HG02798 (cell line): ENCODE measurements at regions not wholly inside any gene's neighbourhood (a gene's known extent, or its start where the extent isn't known, plus 50 kb on each side); places are given as distances from the start of the nearest gene placed in this dataset.
"Not testable (repeated sequence)": the region's sequence is repeated elsewhere in the genome, so short reads cannot be mapped to it uniquely, and the experiment has no call there.

Experiments used
- ATAC-seq: cut with Tn5 transposase; IDR thresholded peaks from one replicate; pipeline ENCODE4 v1.9.1; 2021; ENCODE audit warnings: mild to moderate bottlenecking; ENCODE audit not compliant: unreplicated experiment, poor library complexity

- no peak for ATAC-seq
Measured at GRCh38 chrX:9370893-9371292, 94.0 kb upstream of the TBL1X start.

DNA sequence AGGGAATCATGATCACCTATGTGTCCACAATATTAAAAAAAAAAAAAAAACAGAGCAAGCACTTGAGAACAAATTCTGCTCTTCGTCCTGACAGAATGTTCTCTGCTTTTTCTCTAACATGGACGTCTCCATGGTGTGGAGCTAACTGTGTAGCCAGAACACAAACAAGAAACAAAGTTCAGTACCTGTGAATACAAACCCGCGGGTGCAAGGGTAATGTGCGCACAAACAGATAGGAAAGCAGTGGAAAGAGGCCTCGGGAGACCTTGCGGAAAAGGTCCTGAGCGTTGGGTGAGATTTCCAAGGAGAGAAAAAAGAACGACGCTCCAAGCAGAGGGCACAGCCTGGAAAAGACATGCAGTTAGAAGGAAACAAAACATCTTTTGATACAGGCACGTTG, 92.0 kb upstream of the TBL1X start:
- ATAC-seq: no peak

GRCh38 chrX:9373789-9374188, 91.1 kb upstream of the TBL1X start:
- no peak for ATAC-seq

DNA sequence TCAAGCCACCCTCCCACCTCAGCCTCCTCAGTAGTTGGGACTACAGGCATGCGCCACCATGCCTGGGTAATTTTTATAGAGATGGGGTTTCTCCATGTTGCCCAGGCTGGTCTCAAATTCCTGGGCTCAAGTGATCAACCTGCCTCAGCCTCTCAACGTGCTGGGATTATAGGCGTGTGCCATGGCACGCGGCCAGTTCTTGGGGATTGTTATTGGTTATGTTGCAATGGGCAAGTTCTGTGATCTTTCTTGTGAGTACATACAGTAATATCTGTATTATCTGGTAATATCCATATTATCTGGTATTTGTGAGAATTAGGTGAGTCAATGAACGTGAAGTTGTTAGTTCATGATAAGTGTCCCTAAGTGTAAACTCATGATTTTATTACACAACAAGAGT, 90.3 kb upstream of the TBL1X start:
- ATAC-seq: no peak

GRCh38 chrX:9376111-9376510, 88.7 kb upstream of the TBL1X start:
- no peak for ATAC-seq

DNA sequence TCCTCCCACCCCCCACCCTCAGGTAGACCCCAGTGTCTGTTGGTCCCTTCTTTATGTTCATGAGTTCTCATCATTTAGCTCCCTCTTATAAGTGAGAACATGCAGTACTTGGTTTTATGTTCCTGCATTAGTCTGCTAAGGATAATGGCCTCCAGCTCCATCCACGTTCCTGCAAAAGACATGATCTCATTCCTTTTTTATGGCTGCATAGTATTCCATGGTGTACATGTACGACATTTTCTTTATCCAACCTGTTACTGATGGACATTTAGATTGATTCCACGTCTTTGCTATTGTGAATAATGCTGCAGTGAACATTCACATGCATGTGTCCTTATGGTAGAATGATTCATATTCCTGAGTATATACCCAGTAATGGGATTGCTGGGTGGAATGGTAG, 87.6 kb upstream of the TBL1X start:
- ATAC-seq: not testable (repeated sequence)

- ATAC-seq: no peak
Measured at GRCh38 chrX:9378980-9379696, 85.7 kb upstream of the TBL1X start.

GRCh38 chrX:9379697-9380551, 84.9 kb upstream of the TBL1X start:
- no peak for ATAC-seq

DNA sequence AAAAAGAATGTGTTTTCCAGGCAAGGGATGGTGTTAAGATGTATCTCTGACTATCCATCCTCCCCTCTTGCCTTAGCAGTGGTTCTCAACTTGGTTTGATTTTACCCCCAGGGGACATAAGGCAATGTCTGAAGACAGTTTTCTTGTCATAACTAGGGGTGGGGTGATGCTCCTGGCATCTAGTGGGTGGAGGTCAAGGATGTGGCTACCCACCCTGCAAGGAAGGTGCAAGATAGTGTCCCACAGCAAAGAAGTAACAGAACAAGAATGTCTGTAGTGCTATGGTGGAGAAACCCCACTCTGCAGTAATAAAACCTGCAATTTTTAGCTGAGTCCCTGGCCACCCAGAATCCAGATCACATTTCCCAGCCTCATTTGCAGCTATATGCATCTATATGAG, 81.2 kb upstream of the TBL1X start:
- ATAC-seq: no peak

DNA sequence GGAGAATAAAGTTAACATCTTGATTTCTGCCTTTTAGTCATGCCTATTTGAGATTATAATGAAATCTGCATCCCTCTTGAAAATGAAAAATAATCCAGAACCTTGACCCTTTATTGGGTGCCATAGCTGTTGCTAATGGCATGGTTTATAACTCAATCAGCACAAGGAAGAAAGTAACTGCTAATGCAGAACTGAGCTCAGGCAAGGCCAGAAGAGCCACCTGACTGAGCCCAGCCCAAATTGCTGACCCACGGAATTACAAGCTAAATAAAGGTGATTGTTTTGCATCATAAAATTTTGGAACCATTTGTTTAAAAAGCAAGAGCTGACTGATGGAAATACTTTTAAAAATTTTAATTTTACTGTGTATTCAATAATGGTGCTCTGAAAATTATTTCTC, 76.4 kb upstream of the TBL1X start:
- ATAC-seq: no peak

- ATAC-seq: no peak
Measured at GRCh38 chrX:9390121-9390520, 74.7 kb upstream of the TBL1X start.

- no peak for ATAC-seq
Measured at GRCh38 chrX:9390693-9391368, 74.0 kb upstream of the TBL1X start.

DNA sequence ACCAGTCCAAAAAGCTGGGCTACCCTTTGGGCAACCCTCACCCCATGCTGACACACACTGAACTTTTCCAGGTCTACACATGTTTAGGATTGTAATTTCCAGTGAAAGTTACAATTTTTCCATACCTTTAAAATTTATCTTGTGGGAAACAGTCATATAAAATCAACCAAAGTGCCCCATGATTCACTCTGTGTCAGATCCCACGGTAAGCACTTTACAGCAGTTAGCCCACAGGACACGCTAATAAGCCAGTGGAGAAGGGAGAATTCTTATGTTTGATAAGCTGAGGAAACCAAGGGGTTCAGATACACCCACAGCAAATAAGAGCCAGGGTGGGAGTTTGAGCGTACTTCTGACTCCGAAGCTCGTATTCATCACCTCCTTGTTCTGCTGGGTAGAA, 72.4 kb upstream of the TBL1X start:
- ATAC-seq: no peak

- ATAC-seq: no peak
Measured at GRCh38 chrX:9393571-9393970, 71.3 kb upstream of the TBL1X start.

GRCh38 chrX:9394212-9394611, 70.6 kb upstream of the TBL1X start:
- ATAC-seq: no peak

- no peak for ATAC-seq
Measured at GRCh38 chrX:9396930-9397329, 67.9 kb upstream of the TBL1X start.

GRCh38 chrX:9401051-9401450, 63.8 kb upstream of the TBL1X start:
- no peak for ATAC-seq

- ATAC-seq: no peak
Measured at GRCh38 chrX:9403374-9403773, 61.5 kb upstream of the TBL1X start.

DNA sequence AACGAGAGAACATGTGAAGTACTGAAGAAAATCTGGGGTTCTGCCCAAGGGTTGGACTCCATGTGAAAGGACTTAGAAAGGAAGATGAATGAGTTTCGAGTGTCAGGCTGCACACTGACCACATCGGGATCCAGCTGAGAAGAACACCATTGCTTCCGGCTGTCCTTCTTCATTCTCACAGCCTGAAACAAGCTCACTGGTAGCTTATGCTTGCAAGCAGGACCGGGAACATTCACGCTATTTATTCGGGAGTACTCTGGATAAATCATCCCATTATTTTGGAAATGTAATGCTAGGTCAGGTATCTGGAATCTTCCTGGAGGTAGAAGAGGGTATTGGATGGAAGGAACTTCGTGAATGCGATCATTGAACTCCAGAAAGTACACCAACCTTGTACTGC, 59.2 kb upstream of the TBL1X start:
- not testable (repeated sequence) for ATAC-seq

DNA sequence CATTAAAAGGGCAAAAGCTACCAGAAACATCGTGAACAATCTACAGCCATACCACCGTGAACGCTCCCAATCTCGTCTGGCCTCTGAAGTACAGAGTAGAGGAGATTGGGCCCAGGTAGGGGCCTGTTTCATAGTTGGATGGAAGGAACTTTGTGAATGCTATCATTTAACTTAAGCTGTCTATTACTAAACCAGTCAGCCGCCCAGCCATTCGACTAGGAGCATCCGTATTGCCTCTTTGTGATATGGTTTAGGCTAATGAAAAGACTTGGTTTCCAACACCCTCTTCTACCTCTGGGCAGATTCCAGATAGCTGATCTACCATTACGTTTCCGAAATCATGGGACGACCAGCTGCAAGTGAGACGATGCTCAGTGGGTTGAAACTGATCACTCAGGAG, 54.0 kb upstream of the TBL1X start:
- not testable (repeated sequence) for ATAC-seq

DNA sequence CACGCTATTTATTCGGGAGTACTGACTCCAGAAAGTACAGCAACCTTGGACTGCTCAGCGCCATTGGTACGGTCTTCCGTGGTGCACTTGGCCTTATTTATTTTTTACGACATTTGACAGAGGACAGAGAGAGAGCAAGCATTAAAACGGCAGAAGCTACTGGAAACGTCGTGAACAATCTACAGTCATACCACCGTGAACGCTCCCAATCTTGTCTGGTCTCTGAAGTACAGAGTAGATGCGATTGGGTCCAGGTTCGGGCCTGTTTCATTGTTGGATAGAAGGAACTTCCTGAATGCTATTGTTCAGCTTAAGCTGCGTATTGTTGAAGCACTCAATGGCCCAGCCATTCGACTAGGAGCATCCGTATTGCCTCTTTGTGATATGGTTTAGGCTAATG, 53.2 kb upstream of the TBL1X start:
- ATAC-seq: not testable (repeated sequence)
